Activated CD8-positive, alpha-beta memory T cell treated with anti-CD3 and anti-CD28 coated beads, Interleukin-2, amount 50 U/mL, for 1 hour (primary cell): ENCODE measurements at regions not wholly inside any gene's neighbourhood (a gene's known extent, or its start where the extent isn't known, plus 50 kb on each side); places are given as distances from the start of the nearest gene placed in this dataset.
"Not testable (repeated sequence)": the region's sequence is repeated elsewhere in the genome, so short reads cannot be mapped to it uniquely, and the experiment has no call there.

Experiments used
- DNase-seq: peaks from one replicate; pipeline ENCODE4 v3.0.0-alpha.2; 2020; ENCODE audit errors: extremely low read depth

GRCh38 chr14:104230946-104231345 is 92.6 kb downstream of the KIF26A start:
- no peak for DNase-seq

- DNase-seq = no peak
Observed at GRCh38 chr14:104232070-104232484, 93.7 kb downstream of the KIF26A start.

- DNase-seq = not testable (repeated sequence)
Observed at GRCh38 chr14:104234007-104234786, 95.8 kb downstream of the KIF26A start.

DNA sequence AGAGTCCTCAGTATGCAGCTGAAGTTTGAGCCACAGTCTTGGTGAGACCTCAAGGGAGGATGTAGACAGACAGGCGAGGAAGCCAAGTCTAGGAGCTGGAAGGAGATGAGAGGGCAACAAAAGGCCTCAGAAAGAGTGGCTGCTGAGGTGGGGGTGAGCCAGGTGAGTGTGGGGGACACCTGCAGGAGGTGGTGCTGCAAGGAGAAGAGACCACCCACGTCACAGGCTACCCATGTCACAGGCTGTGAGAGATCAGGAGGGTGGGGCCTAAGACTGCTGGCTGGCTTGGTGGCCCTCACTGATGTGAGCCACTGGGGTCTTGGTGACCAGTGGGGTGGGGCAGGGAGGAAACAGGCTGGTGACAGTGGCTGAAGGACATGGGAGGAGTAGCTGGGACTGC is 97.3 kb downstream of the KIF26A start:
- no peak for DNase-seq

DNA sequence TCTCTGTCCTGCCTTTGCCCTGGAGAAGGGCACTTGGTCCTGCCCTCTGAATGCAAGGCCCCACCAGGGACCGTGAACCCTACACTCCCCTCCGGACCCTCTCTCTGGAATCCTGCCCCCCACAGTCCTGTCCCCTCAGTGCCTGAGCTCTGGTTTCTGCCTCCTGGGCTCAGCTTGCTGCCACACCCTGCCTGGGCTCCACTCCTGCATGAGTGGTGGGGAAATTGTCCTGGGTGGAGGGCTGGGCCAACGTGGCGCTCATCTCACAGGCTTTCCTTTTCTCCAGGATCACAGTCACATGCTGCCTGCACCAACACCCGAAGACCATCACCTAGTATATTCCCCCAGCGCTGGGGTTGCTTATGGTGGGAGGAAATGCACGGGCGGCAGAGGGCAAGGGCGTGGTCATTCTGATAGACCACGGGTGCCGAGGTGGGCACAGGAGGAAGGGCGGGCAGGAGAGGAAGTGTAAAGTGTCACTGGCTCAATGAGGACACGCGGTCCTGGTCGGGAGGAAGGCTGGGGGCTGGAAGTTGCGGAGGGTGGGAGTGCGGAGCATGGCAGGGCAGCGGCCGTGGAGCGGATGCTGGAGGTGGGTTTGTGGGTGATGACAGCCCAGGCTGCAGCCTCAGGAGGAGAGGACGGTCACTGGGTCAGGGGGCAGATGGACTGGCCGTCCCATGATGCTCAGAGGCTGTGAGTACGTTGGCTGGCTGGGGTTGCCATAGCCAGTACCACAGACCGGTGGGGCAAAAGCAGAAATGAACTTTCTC is 99.5 kb downstream of the KIF26A start:
- no peak for DNase-seq

DNA sequence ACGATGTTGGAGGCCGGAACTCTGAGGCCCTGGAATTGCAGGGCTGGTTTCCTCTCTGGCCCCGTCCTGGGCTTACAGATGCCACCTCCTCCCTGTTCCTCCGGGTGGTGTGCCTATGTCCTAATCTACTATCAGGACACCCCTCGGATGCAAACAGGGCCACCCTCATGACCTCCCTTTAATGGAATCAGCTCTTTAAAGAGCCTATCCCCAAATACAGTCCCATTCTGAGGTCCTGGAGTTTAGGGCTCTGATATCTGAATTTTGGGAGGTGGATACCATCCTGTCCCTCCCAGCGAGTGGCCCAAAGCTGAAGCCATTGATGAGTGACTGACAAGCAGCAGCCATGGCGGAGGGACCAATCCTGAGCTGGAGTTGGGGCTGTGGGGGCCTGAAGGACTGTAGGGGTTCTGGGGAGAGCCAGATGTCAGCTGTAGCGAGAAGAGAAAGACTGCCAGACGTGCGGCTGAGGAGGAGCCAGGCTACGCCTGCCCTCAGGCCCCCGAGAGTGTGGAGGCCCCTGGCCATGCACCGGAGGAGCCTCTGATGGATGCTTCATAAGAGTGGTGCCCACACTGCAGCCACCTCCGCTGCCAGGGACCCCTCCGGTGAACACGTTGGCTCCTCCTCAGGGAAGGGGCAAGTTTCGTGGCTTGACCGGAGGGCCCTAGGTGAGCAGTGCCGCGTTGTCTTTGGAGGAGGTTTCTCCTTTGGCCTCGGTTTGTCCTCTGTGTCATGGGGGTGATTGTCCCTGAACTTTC is 100.2 kb downstream of the KIF26A start:
- DNase-seq = no peak

- no peak for DNase-seq
Observed at GRCh38 chr14:104239185-104239775, 100.9 kb downstream of the KIF26A start.

DNA sequence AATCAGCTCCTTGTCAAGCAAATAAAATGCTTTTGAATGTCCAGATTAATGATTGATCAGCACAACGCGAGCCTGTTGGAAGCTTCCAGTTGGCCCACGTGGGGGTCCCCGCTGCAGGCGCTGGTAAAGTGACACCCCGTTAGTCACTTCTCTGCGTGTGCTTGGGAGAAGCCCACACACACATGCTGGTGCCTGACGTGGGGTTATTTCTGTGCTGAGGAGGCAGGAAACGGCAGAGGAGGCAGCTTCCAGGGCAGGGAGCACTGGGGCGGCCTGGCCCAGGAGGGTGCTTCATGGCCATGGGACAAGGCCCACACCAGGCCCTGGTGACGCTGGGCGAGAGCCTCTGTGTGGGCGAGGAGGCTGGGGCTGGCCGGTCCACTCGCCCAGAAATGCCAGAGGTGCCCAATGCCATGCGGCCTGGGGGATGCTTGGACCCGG is 101.5 kb downstream of the KIF26A start:
- DNase-seq = no peak

- DNase-seq = no peak
Observed at GRCh38 chr14:104240434-104241157, 102.2 kb downstream of the KIF26A start.

- DNase-seq = no peak
Observed at GRCh38 chr14:104243200-104243599, 104.8 kb downstream of the KIF26A start.

DNA sequence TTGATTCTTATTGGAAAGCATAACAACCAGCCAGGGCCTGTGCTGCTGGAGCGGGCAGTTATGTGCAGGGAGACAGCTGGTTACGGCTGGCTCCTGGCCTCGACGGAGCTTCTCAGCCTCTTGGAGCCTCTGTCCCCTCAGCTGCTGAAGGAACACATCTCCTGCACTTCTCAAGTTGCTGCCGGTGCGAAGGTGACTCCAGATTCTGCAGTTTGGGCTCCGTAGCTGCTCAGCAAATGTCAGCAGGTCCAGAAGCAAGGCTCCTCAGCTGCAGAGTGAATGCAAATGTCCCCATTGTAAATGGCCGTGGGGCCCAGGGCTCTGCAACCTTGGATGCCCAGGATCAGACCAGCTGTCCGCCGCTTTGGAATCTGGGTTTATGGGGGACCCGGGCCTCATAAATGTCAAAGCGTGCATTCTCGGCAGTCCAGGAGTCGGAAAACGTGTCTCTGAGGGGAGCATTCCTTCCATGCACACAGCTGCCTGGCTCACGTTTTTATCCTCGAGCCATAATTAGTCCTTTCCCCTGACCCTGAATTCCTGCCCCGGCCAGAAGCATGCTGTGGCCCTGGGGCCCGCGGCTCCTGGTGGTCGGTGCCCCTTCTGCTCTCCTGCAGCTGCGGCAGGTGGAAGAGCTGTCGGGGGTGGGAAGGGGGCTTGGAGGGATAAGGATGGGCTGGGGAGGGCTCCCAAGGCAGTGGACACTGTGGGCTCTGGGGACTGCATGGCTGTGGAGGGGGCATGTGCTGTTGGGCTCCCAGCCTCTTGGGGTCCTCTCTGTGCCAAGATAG is 106.0 kb downstream of the KIF26A start:
- DNase-seq = no peak

GRCh38 chr14:104245075-104245474 is 106.7 kb downstream of the KIF26A start:
- DNase-seq = no peak

- no peak for DNase-seq
Observed at GRCh38 chr14:104245723-104246122, 107.3 kb downstream of the KIF26A start.

DNA sequence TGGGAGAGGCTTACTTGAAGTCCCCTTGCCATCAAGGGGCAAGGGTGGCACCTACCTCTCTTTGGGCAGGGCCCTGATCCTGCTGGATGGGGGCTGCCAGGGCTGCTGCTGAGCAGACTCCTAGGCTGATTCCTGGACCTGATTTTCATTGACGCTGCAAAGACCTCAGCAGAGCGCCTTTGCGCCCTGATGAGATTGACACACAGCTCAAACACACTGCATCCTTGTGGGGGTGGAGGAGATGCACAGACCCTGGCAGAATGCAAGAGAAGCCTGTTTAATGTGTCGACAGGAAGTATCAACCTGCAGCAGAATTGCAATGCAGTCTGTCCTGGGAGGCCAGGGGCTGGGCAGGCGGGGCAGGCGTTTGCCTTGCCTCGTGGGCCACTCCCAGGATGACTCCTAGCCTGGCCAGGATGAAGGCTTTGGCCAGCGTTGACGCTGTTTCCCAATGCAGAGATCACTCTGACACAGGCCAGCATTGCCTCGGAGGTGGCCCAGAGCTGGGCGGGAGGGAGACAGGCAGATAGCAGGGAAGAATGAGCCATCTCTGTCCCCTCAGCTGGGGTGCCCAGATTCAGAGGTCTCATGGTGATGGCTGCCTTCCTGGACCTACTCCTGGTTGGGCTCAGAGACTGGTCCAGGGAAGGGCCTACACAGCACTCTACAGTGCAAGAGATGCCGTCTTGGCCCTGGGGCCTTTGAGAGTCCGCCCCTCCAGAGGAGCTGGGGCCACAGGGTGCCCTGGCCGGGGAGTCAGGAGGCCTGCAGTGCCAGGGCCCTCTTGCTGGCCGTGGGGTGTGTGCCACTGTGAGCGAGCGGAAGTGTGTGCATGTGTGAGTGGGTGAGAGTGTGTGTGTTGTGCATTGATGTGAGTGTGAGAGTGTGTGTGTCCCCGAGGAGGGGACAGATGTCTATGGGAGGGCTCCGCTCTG is 108.3 kb downstream of the KIF26A start:
- DNase-seq = no peak

- DNase-seq = no peak
Observed at GRCh38 chr14:104247336-104248202, 109.2 kb downstream of the KIF26A start.

GRCh38 chr14:104248203-104249055 is 110.0 kb downstream of the KIF26A start:
- no peak for DNase-seq

DNA sequence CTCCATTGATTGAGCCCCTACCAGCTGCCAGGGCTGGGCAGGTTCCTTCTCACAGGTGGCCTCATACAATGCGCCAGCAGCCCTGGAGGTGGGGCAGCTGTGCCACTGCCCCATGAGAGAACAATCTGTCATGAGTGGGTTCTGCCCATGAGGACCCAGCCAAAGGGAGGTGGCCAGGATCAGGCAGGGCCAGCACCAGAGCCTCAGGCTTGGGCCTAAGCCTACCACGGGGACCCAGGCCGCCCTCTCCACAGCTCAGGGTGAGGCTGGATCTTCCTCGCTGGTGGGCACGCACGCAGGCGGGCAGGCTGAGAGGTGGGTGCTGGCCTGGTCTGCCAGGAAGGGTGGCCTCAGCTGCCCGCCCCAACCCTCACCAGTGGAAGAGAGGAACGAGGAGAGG is 110.7 kb downstream of the KIF26A start:
- no peak for DNase-seq
